Tibial nerve (tissue), 4 donors: ENCODE measurements at regions not wholly inside any gene's neighbourhood (a gene's known extent, or its start where the extent isn't known, plus 50 kb on each side); places are given as distances from the start of the nearest gene placed in this dataset.

Experiments used
- CTCF ChIP-seq, 5 experiments: fragments of 200-600 bp in 3 of 5; fragments of 450-650 bp in 2 of 5; sonication (generic) in 3 of 5; IDR thresholded peaks; one replicate each; pipeline ENCODE4 v1.5.1; 2016 to 2019; ENCODE audit warnings: antibody characterized with exemption in 5 of 5, mild to moderate bottlenecking in 3 of 5, moderate library complexity in 2 of 5
- EP300 ChIP-seq, 2 donors: sonication (generic); formaldehyde crosslinking; IDR thresholded peaks; one replicate each; pipeline ENCODE4 v1.6.1; 2017; ENCODE audit warnings: antibody characterized with exemption in 2 of 2, mild to moderate bottlenecking in 1 of 2
- POLR2A ChIP-seq, 2 donors: fragments of 450-650 bp; IDR thresholded peaks; one replicate each; pipeline ENCODE4 v1.6.1; 2017; ENCODE audit warnings: antibody characterized with exemption in 2 of 2, mild to moderate bottlenecking in 2 of 2, moderate library complexity in 2 of 2

GRCh38 chr2:59857109-59857508, 696.3 kb downstream of the BCL11A start:
- TF ChIP-seq CTCF (IDR thresholded peaks at IDR 0.05) (no peak), EP300 (IDR thresholded peaks at IDR 0.05) (no peak), POLR2A (IDR thresholded peaks at IDR 0.05) (no peak)
